GM21447 (cell line): ENCODE measurements at regions not wholly inside any gene's neighbourhood (a gene's known extent, or its start where the extent isn't known, plus 50 kb on each side); places are given as distances from the start of the nearest gene placed in this dataset.

Experiments used
- ATAC-seq: cut with Tn5 transposase; IDR thresholded peaks from one replicate; pipeline ENCODE4 v1.9.1; 2021; ENCODE audit not compliant: unreplicated experiment

GRCh38 chr11:127118811-127119210 lies 118.2 kb upstream of the KIRREL3 start:
- ATAC-seq = no peak

GRCh38 chr11:127117231-127117739 lies 116.7 kb upstream of the KIRREL3 start:
- ATAC-seq = no peak

- ATAC-seq = no peak
Measured at GRCh38 chr11:127115844-127116243, 115.3 kb upstream of the KIRREL3 start.

- no peak for ATAC-seq
Measured at GRCh38 chr11:127114035-127114434, 113.5 kb upstream of the KIRREL3 start.

- ATAC-seq = no peak
Measured at GRCh38 chr11:127110542-127110941, 110.0 kb upstream of the KIRREL3 start.

- no peak for ATAC-seq
Measured at GRCh38 chr11:127109796-127110480, 109.4 kb upstream of the KIRREL3 start.

- no peak for ATAC-seq
Measured at GRCh38 chr11:127108838-127109237, 108.3 kb upstream of the KIRREL3 start.

GRCh38 chr11:127106938-127107337 lies 106.4 kb upstream of the KIRREL3 start:
- ATAC-seq = no peak

- no peak for ATAC-seq
Measured at GRCh38 chr11:127105593-127106541, 105.3 kb upstream of the KIRREL3 start.

GRCh38 chr11:127103586-127104388 lies 103.2 kb upstream of the KIRREL3 start:
- no peak for ATAC-seq

- no peak for ATAC-seq
Measured at GRCh38 chr11:127098684-127099083, 98.1 kb upstream of the KIRREL3 start.

- ATAC-seq = no peak
Measured at GRCh38 chr11:127080735-127081134, 80.2 kb upstream of the KIRREL3 start.

GRCh38 chr11:127075758-127076157 lies 75.2 kb upstream of the KIRREL3 start:
- no peak for ATAC-seq

GRCh38 chr11:127074151-127074761 lies 73.7 kb upstream of the KIRREL3 start:
- peak; percentile 91 for ATAC-seq

GRCh38 chr11:127073621-127074020 lies 73.1 kb upstream of the KIRREL3 start:
- ATAC-seq = no peak

- no peak for ATAC-seq
Measured at GRCh38 chr11:127071606-127072005, 71.0 kb upstream of the KIRREL3 start.

GRCh38 chr11:127070808-127071207 lies 70.2 kb upstream of the KIRREL3 start:
- no peak for ATAC-seq

- no peak for ATAC-seq
Measured at GRCh38 chr11:127066401-127067090, 66.0 kb upstream of the KIRREL3 start.

GRCh38 chr11:127063241-127063640 lies 62.7 kb upstream of the KIRREL3 start:
- no peak for ATAC-seq

- ATAC-seq = no peak
Measured at GRCh38 chr11:127061947-127062346, 61.4 kb upstream of the KIRREL3 start.
